Mucosa of rectum (tissue), 2 donors: ENCODE measurements at regions not wholly inside any gene's neighbourhood (a gene's known extent, or its start where the extent isn't known, plus 50 kb on each side); places are given as distances from the start of the nearest gene placed in this dataset.
"Not testable (repeated sequence)": the region's sequence is repeated elsewhere in the genome, so short reads cannot be mapped to it uniquely, and the experiment has no call there.

Source experiments
- H3K27ac ChIP-seq, 2 donors: one replicate each; pipeline ENCODE4 v1.7.0; 2013; ENCODE audit warnings: inconsistent platforms in 2 of 2, low read depth in 2 of 2, low read length in 2 of 2
- H3K27me3 ChIP-seq, 2 donors: one replicate each; pipeline ENCODE4 v1.7.0; 2013; ENCODE audit warnings: low read length in 2 of 2; ENCODE audit not compliant: control insufficient read depth in 2 of 2, insufficient read depth in 2 of 2
- H3K36me3 ChIP-seq, 2 donors: one replicate each; pipeline ENCODE4 v1.7.0; 2013; ENCODE audit warnings: low read length in 2 of 2; ENCODE audit not compliant: control insufficient read depth in 2 of 2, insufficient read depth in 2 of 2
- H3K4me1 ChIP-seq, 2 donors: one replicate each; pipeline ENCODE4 v1.7.0; 2013; ENCODE audit warnings: low read length in 2 of 2, mild to moderate bottlenecking in 1 of 2; ENCODE audit not compliant: control insufficient read depth in 2 of 2, insufficient read depth in 2 of 2
- H3K4me3 ChIP-seq, 2 donors: one replicate each; pipeline ENCODE4 v1.7.0; 2013; ENCODE audit warnings: low read length in 2 of 2
- H3K9ac ChIP-seq, 2 donors: one replicate each; pipeline ENCODE4 v1.7.0; 2013; ENCODE audit warnings: low read length in 2 of 2, low read depth in 1 of 2, mild to moderate bottlenecking in 1 of 2
- H3K9me3 ChIP-seq, 2 donors: one replicate each; pipeline ENCODE4 v1.7.0; 2013; ENCODE audit warnings: low read length in 2 of 2; ENCODE audit not compliant: control insufficient read depth in 2 of 2
- donor health status: healthy.
- donor health status: Normal muscosa, but diverticular disease.

DNA sequence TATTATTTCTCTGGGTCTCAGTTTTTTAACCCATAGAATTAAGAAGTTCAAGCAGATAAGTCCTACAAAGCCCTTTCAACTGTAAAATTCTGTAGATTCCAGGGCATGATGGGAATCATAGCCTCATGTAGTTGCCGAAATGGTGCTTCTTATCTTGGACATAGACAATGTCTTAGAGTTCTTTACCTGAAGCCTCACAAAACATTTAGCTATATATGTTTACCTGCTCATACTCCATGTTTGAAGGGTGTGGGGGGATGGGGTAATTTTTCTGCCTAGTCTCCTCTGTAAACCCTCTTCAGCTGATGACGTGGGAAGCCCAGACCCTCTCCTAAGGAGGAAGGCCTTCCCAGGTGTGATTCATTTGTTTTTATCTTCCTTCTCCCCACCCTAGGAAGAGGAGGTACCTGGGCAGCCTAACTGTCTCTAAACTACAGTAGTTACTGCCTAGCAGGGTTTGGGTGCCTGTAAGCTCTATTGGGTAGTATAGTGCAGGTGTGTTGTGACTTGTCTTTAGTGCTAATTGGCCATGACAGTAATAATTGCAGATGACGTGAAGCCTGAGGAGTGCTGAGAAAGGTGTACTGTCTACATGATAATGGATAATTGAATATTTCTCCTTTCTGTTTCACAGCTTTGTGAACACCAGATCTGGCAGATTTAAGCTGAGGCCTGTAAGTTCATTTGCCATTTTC lies 230.8 kb downstream of the TFAP2B start:
- H3K27ac ChIP-seq, result no peak overlapping the region
- H3K27me3 ChIP-seq, result no peaks in the 10 kb centered on the region
- H3K36me3 ChIP-seq, result no peaks in the 10 kb centered on the region
- H3K4me3 ChIP-seq, result no peak overlapping the region
- no peaks in the 10 kb centered on the region for H3K4me1 ChIP-seq
- H3K9me3 ChIP-seq, result no peaks in the 10 kb centered on the region
- no peak overlapping the region for H3K9ac ChIP-seq

GRCh38 chr6:51049983-51050877 lies 231.6 kb downstream of the TFAP2B start:
- Histone ChIP-seq H3K27me3 (no peaks in the 10 kb centered on the region), H3K9ac (no peak overlapping the region)

GRCh38 chr6:51052716-51053115 lies 234.0 kb downstream of the TFAP2B start:
- not testable (repeated sequence) for H3K36me3 ChIP-seq

More at GRCh38 chr6:51049983-51050877, 231.6 kb downstream of the TFAP2B start:
- Histone ChIP-seq H3K9me3 (no peaks in the 10 kb centered on the region), H3K4me1 (no peaks in the 10 kb centered on the region), H3K36me3 (no peaks in the 10 kb centered on the region), H3K27ac (no peak overlapping the region), H3K4me3 (no peak overlapping the region)

DNA sequence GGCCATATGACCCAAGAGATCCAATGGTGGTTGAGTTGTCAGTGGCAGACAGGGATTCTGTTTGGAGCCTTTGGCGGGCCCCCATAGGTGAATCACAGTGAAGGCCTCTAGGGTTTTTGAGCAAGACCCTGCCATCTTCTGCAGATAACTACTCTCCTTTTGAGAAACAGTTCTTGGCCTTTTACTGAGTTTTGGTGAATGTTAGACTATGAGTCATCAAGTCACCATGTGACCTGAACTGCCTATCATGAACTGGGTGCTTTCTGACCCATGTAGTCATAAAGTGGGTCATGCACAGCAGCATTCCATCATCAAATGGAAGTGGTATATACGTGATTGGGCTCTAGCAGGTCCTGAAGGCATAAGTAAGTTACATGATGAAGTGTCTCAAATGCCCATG lies 236.6 kb downstream of the TFAP2B start:
- not testable (repeated sequence) for H3K4me1 ChIP-seq, H3K9me3 ChIP-seq, H3K9ac ChIP-seq, H3K27ac ChIP-seq, H3K4me3 ChIP-seq, H3K36me3 ChIP-seq, H3K27me3 ChIP-seq

More at GRCh38 chr6:51052716-51053115, 234.0 kb downstream of the TFAP2B start:
- not testable (repeated sequence) for H3K27me3 ChIP-seq, H3K9me3 ChIP-seq, H3K27ac ChIP-seq, H3K4me1 ChIP-seq, H3K9ac ChIP-seq, H3K4me3 ChIP-seq

- no peaks in the 10 kb centered on the region for H3K36me3 ChIP-seq
Measured at GRCh38 chr6:51057296-51057695, 238.6 kb downstream of the TFAP2B start.

GRCh38 chr6:51060262-51060762 lies 241.6 kb downstream of the TFAP2B start:
- no peak overlapping the region for H3K9ac ChIP-seq
- no peaks in the 10 kb centered on the region for H3K36me3 ChIP-seq
- H3K4me1 ChIP-seq, result no peaks in the 10 kb centered on the region
- no peaks in the 10 kb centered on the region for H3K27me3 ChIP-seq
- H3K27ac ChIP-seq, result no peak overlapping the region
- no peaks in the 10 kb centered on the region for H3K9me3 ChIP-seq
- no peak overlapping the region for H3K4me3 ChIP-seq

More at GRCh38 chr6:51057296-51057695, 238.6 kb downstream of the TFAP2B start:
- Histone ChIP-seq H3K27ac (no peak overlapping the region), H3K4me3 (no peak overlapping the region), H3K9me3 (no peaks in the 10 kb centered on the region), H3K27me3 (no peaks in the 10 kb centered on the region), H3K9ac (no peak overlapping the region), H3K4me1 (no peaks in the 10 kb centered on the region)

DNA sequence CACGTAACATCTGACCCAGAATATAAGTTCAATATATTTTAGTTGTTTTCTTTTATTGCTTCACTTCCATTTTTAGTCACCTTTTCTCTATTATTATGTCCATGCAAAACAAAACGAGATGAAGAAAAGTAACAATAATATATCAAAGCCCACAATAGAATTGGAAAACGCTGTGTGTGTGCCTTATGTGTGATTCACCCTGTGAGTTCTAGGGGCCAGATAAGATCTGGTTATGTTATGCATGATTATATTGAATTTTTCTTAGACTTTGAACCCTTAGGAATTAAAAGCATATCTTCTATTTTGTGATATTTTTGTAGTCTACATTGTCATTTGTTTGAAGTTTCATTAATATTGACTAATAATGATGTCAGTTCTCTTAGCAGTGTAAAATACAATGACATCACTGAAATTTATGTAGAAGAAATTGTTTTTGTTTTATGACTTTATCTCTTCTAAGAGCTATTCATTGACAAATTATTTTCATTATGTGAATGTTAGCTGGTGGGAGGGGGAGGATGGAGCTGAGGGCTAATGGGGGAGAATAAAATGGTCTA lies 243.6 kb downstream of the TFAP2B start:
- Histone ChIP-seq H3K27me3 (no peaks in the 10 kb centered on the region), H3K27ac (no peak overlapping the region), H3K4me3 (no peak overlapping the region), H3K36me3 (no peaks in the 10 kb centered on the region), H3K9me3 (no peaks in the 10 kb centered on the region), H3K4me1 (no peaks in the 10 kb centered on the region), H3K9ac (no peak overlapping the region)

- Histone ChIP-seq H3K9ac (no peak overlapping the region), H3K9me3 (no peaks in the 10 kb centered on the region), H3K4me1 (no peaks in the 10 kb centered on the region), H3K4me3 (no peak overlapping the region), H3K36me3 (no peaks in the 10 kb centered on the region), H3K27ac (no peak overlapping the region), H3K27me3 (no peaks in the 10 kb centered on the region)
Measured at GRCh38 chr6:51077821-51078518, 259.3 kb downstream of the TFAP2B start.

GRCh38 chr6:51090343-51090742 lies 271.7 kb downstream of the TFAP2B start:
- Histone ChIP-seq H3K4me1 (no peaks in the 10 kb centered on the region), H3K9ac (no peak overlapping the region), H3K27me3 (no peaks in the 10 kb centered on the region), H3K9me3 (peaks cover 0 to 6% of the 10 kb centered on the region in 2 donors), H3K36me3 (no peaks in the 10 kb centered on the region), H3K4me3 (no peak overlapping the region), H3K27ac (no peak overlapping the region)
